NCI-H69 (cell line): ENCODE measurements at regions not wholly inside any gene's neighbourhood (a gene's known extent, or its start where the extent isn't known, plus 50 kb on each side); places are given as distances from the start of the nearest gene placed in this dataset.

Experiments used
- DNase-seq: peaks from one replicate; lab custom pipeline; 2025; lab: John Stamatoyannopoulos, UW

GRCh38 chr22:49324527-49325491 is 502.9 kb downstream of the BRD1 start:
- DNase-seq: no peak

- no peak for DNase-seq
Measured at GRCh38 chr22:49323751-49324415, 503.8 kb downstream of the BRD1 start.

- no peak for DNase-seq
Measured at GRCh38 chr22:49322861-49323622, 504.6 kb downstream of the BRD1 start.

GRCh38 chr22:49322231-49322630 is 505.4 kb downstream of the BRD1 start:
- DNase-seq: no peak

GRCh38 chr22:49321477-49322055 is 506.1 kb downstream of the BRD1 start:
- DNase-seq: peak; percentile 26

GRCh38 chr22:49320714-49321476 is 506.8 kb downstream of the BRD1 start:
- DNase-seq: no peak

GRCh38 chr22:49317369-49317768 is 510.3 kb downstream of the BRD1 start:
- DNase-seq: peak; percentile 4

GRCh38 chr22:49312601-49313000 is 515.1 kb downstream of the BRD1 start:
- DNase-seq: no peak

GRCh38 chr22:49310354-49310753 is 517.3 kb downstream of the BRD1 start:
- no peak for DNase-seq

- no peak for DNase-seq
Measured at GRCh38 chr22:49308300-49308699, 519.4 kb downstream of the BRD1 start.

- DNase-seq: no peak
Measured at GRCh38 chr22:49307870-49308269, 519.8 kb downstream of the BRD1 start.

- DNase-seq: no peak
Measured at GRCh38 chr22:49307481-49307830, 520.2 kb downstream of the BRD1 start.

- DNase-seq: no peak
Measured at GRCh38 chr22:49306632-49307480, 520.8 kb downstream of the BRD1 start.

GRCh38 chr22:49305966-49306631 is 521.6 kb downstream of the BRD1 start:
- no peak for DNase-seq

GRCh38 chr22:49305214-49305965 is 522.3 kb downstream of the BRD1 start:
- DNase-seq: peak; percentile 69

- DNase-seq: no peak
Measured at GRCh38 chr22:49303781-49304461, 523.8 kb downstream of the BRD1 start.

GRCh38 chr22:49303061-49303735 is 524.5 kb downstream of the BRD1 start:
- DNase-seq: peak; percentile 12

GRCh38 chr22:49302530-49302929 is 525.1 kb downstream of the BRD1 start:
- no peak for DNase-seq
